Karpas-422 (cell line): ENCODE measurements at regions not wholly inside any gene's neighbourhood (a gene's known extent, or its start where the extent isn't known, plus 50 kb on each side); places are given as distances from the start of the nearest gene placed in this dataset.

ENCODE experiments used
- DNase-seq: peaks from one replicate; pipeline ENCODE4 v3.0.0-alpha.2; 2015
- H2AFZ ChIP-seq: fragments of 200-600 bp; sonication (generic); 2 replicates; pipeline ENCODE4 v1.6.1; 2014; ENCODE audit warnings: antibody characterized with exemption, low read length, mixed read lengths
- H3K27ac ChIP-seq: fragments of 200-600 bp; sonication (generic); 2 replicates; pipeline ENCODE4 v1.5.1; 2014; ENCODE audit warnings: mild to moderate bottlenecking, low read length, moderate library complexity
- H3K27me3 ChIP-seq: fragments of 200-600 bp; sonication (generic); 2 replicates; pipeline ENCODE4 v1.6.1; 2014; ENCODE audit warnings: low read length, mixed read lengths
- H3K36me3 ChIP-seq: fragments of 200-600 bp; sonication (generic); 2 replicates; pipeline ENCODE4 v1.6.1; 2014; ENCODE audit warnings: low read length, mixed read lengths; ENCODE audit not compliant: insufficient read depth
- H3K4me1 ChIP-seq: fragments of 200-600 bp; sonication (generic); 2 replicates; pipeline ENCODE4 v1.6.1; 2014; ENCODE audit warnings: mild to moderate bottlenecking, low read length, mixed read lengths
- H3K4me2 ChIP-seq: fragments of 200-600 bp; sonication (generic); 2 replicates; pipeline ENCODE4 v1.6.1; 2014; ENCODE audit warnings: low read length, low read depth, mild to moderate bottlenecking; ENCODE audit not compliant: poor library complexity, severe bottlenecking
- H3K4me3 ChIP-seq: fragments of 200-600 bp; sonication (generic); 2 replicates; pipeline ENCODE4 v1.5.1; 2014; ENCODE audit warnings: mild to moderate bottlenecking, antibody characterized with exemption, low read length, mixed read lengths
- H3K79me2 ChIP-seq: fragments of 200-600 bp; sonication (generic); 2 replicates; pipeline ENCODE4 v1.6.1; 2014; ENCODE audit warnings: mild to moderate bottlenecking, low read length, mixed read lengths
- H3K9ac ChIP-seq: fragments of 200-600 bp; sonication (generic); 2 replicates; pipeline ENCODE4 v1.6.0; 2014; ENCODE audit warnings: low read length
- H3K9me2 ChIP-seq: fragments of 200-600 bp; sonication (generic), shearing (Covaris generic); replicated peaks from 2 replicates; pipeline ENCODE4 v1.6.0; 2014; ENCODE audit warnings: mild to moderate bottlenecking, low read length, moderate library complexity; ENCODE audit not compliant: insufficient read depth
- H3K9me3 ChIP-seq: fragments of 300-700, 200-600 bp; sonication (generic); 2 replicates; pipeline ENCODE4 v1.6.1; 2014; ENCODE audit warnings: low read length, mixed read lengths
- H4K20me1 ChIP-seq: fragments of 200-600 bp; sonication (generic); 2 replicates; pipeline ENCODE4 v1.6.1; 2014; ENCODE audit warnings: mild to moderate bottlenecking, antibody characterized with exemption, low read length, low read depth; ENCODE audit not compliant: insufficient read depth

DNA sequence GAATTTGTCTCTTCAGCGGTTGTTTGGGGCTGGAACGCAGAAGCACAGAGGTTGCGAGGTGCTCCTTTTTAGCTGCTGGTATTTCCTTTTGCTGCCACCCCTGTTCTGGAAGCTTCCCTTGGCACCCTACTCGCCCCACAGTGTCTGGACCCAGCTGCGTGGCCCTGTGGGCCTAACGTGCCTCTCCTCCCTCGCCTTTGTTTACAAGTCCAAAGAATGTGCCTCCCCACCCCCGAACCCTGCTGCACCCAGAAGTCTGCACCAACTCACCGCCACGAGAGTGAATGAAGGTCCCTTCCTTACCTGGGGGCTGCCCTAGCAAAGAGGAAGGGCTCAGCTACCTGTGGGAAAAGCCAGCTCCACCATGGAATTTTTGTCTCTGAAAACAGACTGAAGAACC, 139.7 kb upstream of the RPS6KA2 start:
- no peak overlapping the region for H2AFZ ChIP-seq
- no peaks in the 10 kb centered on the region for H3K4me1 ChIP-seq
- H3K4me3 ChIP-seq = no peak overlapping the region
- H4K20me1 ChIP-seq = no peaks in the 10 kb centered on the region
- no peak overlapping the region for H3K4me2 ChIP-seq
- no peak for DNase-seq
- H3K27me3 ChIP-seq = no peaks in the 10 kb centered on the region
- no peak overlapping the region for H3K9ac ChIP-seq
- H3K9me3 ChIP-seq = no peaks in the 10 kb centered on the region
- H3K79me2 ChIP-seq = no peaks in the 10 kb centered on the region
- H3K9me2 ChIP-seq = no peaks in the 10 kb centered on the region
- no peaks in the 10 kb centered on the region for H3K36me3 ChIP-seq
- H3K27ac ChIP-seq = no peak overlapping the region

DNA sequence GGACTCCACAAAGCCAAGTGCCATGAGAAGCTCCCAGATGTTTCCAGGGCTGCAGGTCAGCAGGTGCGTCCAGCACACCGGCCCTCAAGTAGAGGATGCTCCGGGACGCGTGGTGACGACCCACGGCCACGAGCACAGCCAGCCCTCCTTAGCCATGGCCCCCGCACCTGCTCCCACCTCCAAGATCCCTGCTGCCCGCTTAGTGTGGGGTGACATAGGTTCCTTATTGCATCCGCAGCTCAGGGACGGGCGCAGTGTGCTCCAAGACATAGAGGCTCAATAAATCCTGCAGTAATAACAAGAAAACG, 138.1 kb upstream of the RPS6KA2 start:
- H3K9ac ChIP-seq = no peak overlapping the region
- no peak for DNase-seq
- H3K9me2 ChIP-seq = no peaks in the 10 kb centered on the region
- H3K4me3 ChIP-seq = no peak overlapping the region
- H3K9me3 ChIP-seq = no peaks in the 10 kb centered on the region
- H2AFZ ChIP-seq = no peak overlapping the region
- H3K36me3 ChIP-seq = no peaks in the 10 kb centered on the region
- no peak overlapping the region for H3K27ac ChIP-seq
- no peaks in the 10 kb centered on the region for H3K4me1 ChIP-seq
- no peaks in the 10 kb centered on the region for H3K79me2 ChIP-seq
- H4K20me1 ChIP-seq = no peaks in the 10 kb centered on the region
- H3K27me3 ChIP-seq = no peaks in the 10 kb centered on the region
- no peak overlapping the region for H3K4me2 ChIP-seq

DNA sequence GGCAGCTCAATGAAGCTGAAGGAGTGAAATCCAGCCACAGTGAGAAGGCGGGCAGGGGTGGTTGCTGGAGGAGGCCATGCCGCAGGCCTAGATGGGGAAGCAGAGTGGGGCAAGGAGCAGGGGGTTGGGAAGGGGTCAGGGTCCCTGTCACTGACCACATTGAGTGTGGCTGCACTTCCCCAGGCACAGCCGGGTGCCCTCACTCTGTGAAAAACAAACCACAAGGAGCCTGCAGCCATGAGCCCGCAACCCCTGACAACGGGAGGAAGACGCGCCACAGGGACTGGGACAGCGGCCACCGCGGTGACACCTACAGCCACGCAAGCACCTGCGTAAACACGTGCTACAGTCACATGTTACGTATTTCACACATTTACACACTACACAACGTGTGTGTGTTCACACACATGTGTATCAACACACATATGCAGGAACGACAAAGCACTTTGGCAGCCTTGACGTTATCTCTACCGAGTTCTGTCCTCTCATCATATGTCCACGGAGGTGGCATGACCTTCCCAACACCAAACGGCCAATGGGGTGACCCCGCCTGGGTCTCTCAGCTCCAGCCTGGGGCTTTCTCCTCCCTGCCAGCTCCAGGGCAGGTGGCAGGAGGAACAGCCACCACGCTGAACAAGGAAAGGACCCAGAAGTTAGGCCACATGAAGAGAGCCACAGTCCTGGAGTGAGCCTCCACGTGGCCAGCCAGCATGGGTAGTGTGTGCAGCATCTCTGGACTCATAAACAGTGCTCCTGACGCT, 137.6 kb upstream of the RPS6KA2 start:
- Histone ChIP-seq H3K27me3 (no peaks in the 10 kb centered on the region), H3K9me3 (no peaks in the 10 kb centered on the region), H3K79me2 (no peaks in the 10 kb centered on the region), H3K9ac (no peak overlapping the region), H3K9me2 (no peaks in the 10 kb centered on the region), H3K36me3 (no peaks in the 10 kb centered on the region), H3K4me3 (no peak overlapping the region), H4K20me1 (no peaks in the 10 kb centered on the region), H3K4me1 (no peaks in the 10 kb centered on the region), H2AFZ (no peak overlapping the region), H3K4me2 (no peak overlapping the region), H3K27ac (no peak overlapping the region)
- DNase-seq = no peak

DNA sequence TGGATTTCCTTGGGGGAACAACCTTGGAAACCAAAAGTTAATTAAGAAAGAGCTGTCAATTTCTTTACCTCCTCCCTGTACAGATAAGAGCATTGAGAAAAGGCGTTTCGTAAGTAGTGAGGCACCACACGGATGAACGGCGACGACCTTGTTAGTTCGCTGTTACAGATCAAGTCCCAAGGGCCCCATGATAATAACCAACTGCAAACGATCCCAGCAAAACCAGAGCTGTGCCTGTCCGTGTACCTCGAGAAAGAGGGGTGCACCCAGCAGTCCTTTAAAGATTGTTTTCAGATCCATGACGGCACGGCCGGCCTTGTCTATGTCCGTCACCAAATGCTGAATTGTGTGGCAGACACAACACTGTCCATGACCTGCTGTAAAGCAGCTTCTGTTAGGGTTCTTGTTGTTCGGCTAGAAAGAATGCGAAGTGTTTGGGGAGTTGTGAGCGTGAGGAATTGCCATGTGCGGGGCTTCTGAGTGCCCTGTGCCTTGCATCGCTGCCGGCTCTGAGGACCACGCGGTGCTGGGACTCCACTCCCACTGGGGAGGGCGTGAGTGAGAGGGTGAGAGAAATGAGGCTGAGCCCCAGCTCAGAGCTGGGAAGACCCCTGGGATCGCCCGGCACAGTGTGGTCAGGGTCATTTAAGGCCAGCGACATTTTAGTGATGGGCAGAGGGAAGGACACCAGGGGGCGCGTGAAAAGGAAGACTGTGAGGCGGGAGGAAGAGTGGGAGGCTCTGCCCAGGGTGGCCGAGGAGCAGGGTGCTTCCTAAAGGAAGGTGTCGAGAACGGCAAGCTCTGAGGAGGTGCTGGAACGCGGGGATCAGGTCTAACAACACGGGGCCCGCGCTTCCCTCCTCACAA, 136.8 kb upstream of the RPS6KA2 start:
- Histone ChIP-seq H3K4me2 (no peak overlapping the region), H3K9me2 (no peaks in the 10 kb centered on the region), H3K36me3 (no peaks in the 10 kb centered on the region), H3K79me2 (no peaks in the 10 kb centered on the region), H3K27ac (no peak overlapping the region), H3K9ac (no peak overlapping the region), H2AFZ (no peak overlapping the region), H4K20me1 (no peaks in the 10 kb centered on the region), H3K4me3 (no peak overlapping the region), H3K27me3 (no peaks in the 10 kb centered on the region), H3K9me3 (no peaks in the 10 kb centered on the region), H3K4me1 (peaks cover 3% of the 10 kb centered on the region; the same call in 1 of the 2 replicates)
- no peak for DNase-seq

DNA sequence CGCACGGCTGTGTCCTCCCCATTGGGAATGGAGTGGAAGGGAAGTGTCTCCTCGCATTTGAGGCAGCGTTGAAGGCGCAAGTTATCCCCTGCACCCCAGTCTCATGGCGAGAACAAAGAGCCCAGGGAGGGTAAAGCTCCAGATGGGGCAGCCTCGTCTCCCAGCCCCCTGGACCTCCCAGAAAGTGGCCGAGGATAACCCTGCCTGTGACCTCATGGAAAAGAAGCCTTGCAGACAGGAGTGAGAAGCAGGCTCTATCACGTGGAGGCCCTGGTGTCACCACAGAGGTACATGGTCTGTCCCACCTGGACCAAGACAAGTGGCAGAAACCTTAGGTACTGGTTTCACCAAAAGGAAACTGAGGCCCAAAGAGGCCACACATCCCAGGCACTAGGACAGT, 134.8 kb upstream of the RPS6KA2 start:
- Histone ChIP-seq H3K27me3 (no peaks in the 10 kb centered on the region), H3K4me2 (no peak overlapping the region), H3K36me3 (no peaks in the 10 kb centered on the region), H3K9me2 (no peaks in the 10 kb centered on the region), H4K20me1 (no peaks in the 10 kb centered on the region), H3K9ac (no peak overlapping the region), H3K79me2 (no peaks in the 10 kb centered on the region), H2AFZ (no peak overlapping the region), H3K9me3 (no peaks in the 10 kb centered on the region), H3K4me3 (no peak overlapping the region), H3K27ac (no peak overlapping the region), H3K4me1 (peaks cover 23% of the 10 kb centered on the region)
- no peak for DNase-seq

DNA sequence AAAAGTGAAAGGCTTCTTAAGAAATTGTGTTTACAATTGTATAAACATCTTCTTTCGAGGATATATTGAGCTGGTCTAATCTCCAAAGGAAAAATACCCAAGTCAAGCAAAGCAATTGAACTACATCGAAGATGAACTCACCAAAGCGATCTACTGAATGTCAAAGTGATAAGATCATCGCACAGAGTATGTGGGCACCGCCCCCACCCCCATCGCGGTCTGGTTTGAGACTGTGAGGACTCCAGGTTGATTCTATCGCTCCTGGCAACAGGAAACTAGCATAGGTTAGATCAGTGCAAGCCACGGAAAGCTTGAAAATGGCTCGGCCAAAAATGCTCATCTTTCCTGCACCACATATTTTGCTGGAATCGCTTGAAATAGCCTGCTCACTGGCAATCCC, 133.2 kb upstream of the RPS6KA2 start:
- no peak overlapping the region for H3K4me3 ChIP-seq
- H4K20me1 ChIP-seq = no peaks in the 10 kb centered on the region
- no peaks in the 10 kb centered on the region for H3K27me3 ChIP-seq
- no peak overlapping the region for H3K4me2 ChIP-seq
- H3K9ac ChIP-seq = no peak overlapping the region
- H3K9me2 ChIP-seq = no peaks in the 10 kb centered on the region
- no peaks in the 10 kb centered on the region for H3K79me2 ChIP-seq
- H3K9me3 ChIP-seq = no peaks in the 10 kb centered on the region
- H3K36me3 ChIP-seq = no peaks in the 10 kb centered on the region
- no peak overlapping the region for H3K27ac ChIP-seq
- H3K4me1 ChIP-seq = peaks cover 29% of the 10 kb centered on the region
- H2AFZ ChIP-seq = no peak overlapping the region
- DNase-seq = no peak

DNA sequence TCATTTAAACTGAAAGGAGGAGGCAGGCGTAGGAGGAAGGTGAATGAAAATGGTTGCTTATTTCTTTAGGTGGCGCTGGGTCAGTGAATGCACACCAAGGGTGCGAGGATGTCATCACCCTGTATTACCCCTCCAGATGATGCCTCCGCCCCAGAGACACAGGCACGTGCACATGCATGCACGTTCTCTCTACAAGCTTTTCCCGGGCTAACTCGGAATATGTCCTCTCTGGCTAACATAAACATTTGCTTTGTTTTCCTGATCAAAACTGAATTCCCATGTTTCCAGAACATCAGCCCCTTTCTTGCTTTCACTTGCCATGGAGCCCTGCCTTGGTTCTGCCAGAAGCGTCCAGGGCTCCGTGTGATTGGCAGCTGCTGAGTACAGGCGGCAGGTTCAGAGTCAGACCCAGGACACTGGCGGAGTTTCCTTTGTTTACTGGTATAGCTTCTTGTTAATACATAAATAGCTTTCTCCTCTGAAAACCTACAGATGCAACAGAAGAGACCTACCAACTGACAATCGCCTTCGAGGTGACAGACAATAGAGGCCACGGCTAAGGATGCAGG, 131.2 kb upstream of the RPS6KA2 start:
- Histone ChIP-seq H3K4me1 (peaks cover 50% of the 10 kb centered on the region), H3K4me2 (peak overlapping the region; percentile 45), H3K36me3 (no peaks in the 10 kb centered on the region), H3K79me2 (no peaks in the 10 kb centered on the region), H4K20me1 (no peaks in the 10 kb centered on the region), H3K9me2 (no peaks in the 10 kb centered on the region), H3K9me3 (no peaks in the 10 kb centered on the region), H2AFZ (0 out of 2 replicates have a peak overlapping the region, but pooled peaks have one; percentile 45), H3K27ac (no peak overlapping the region), H3K9ac (no peak overlapping the region), H3K4me3 (no peak overlapping the region), H3K27me3 (no peaks in the 10 kb centered on the region)
- no peak for DNase-seq
